GM18520 (cell line): ENCODE measurements at regions not wholly inside any gene's neighbourhood (a gene's known extent, or its start where the extent isn't known, plus 50 kb on each side); places are given as distances from the start of the nearest gene placed in this dataset.
"Not testable (repeated sequence)": the region's sequence is repeated elsewhere in the genome, so short reads cannot be mapped to it uniquely, and the experiment has no call there.

ENCODE experiments used
- ATAC-seq: cut with Tn5 transposase; IDR thresholded peaks from one replicate; pipeline ENCODE4 v1.9.1; 2021; ENCODE audit not compliant: unreplicated experiment

- no peak for ATAC-seq
These were observed 596.7 kb downstream of the JRKL start for GRCh38 chr11:96986516-96986915.

GRCh38 chr11:96990914-96991313 lies 601.1 kb downstream of the JRKL start:
- ATAC-seq: no peak

- no peak for ATAC-seq
These were observed 610.7 kb downstream of the JRKL start for GRCh38 chr11:97000481-97000880.

GRCh38 chr11:97007283-97007682 lies 617.5 kb downstream of the JRKL start:
- no peak for ATAC-seq

- ATAC-seq: no peak
These were observed 619.8 kb downstream of the JRKL start for GRCh38 chr11:97009613-97010012.

- ATAC-seq: not testable (repeated sequence)
These were observed 621.2 kb downstream of the JRKL start for GRCh38 chr11:97010997-97011396.

GRCh38 chr11:97015327-97015726 lies 625.5 kb downstream of the JRKL start:
- ATAC-seq: no peak

- no peak for ATAC-seq
These were observed 629.5 kb downstream of the JRKL start for GRCh38 chr11:97019305-97019704.

- ATAC-seq: no peak
These were observed 629.9 kb downstream of the JRKL start for GRCh38 chr11:97019754-97020153.

- ATAC-seq: no peak
These were observed 633.1 kb downstream of the JRKL start for GRCh38 chr11:97022955-97023354.

- no peak for ATAC-seq
These were observed 639.1 kb downstream of the JRKL start for GRCh38 chr11:97028836-97029406.

- ATAC-seq: no peak
These were observed 643.4 kb downstream of the JRKL start for GRCh38 chr11:97033178-97033577.

GRCh38 chr11:97048481-97048880 lies 658.7 kb downstream of the JRKL start:
- no peak for ATAC-seq

GRCh38 chr11:97060184-97060583 lies 670.4 kb downstream of the JRKL start:
- ATAC-seq: no peak

GRCh38 chr11:97069160-97069559 lies 679.3 kb downstream of the JRKL start:
- no peak for ATAC-seq

- no peak for ATAC-seq
These were observed 682.6 kb downstream of the JRKL start for GRCh38 chr11:97072420-97072819.

GRCh38 chr11:97076666-97077065 lies 686.9 kb downstream of the JRKL start:
- ATAC-seq: not testable (repeated sequence)

- ATAC-seq: no peak
These were observed 688.6 kb downstream of the JRKL start for GRCh38 chr11:97078443-97078842.

GRCh38 chr11:97079244-97079643 lies 689.4 kb downstream of the JRKL start:
- no peak for ATAC-seq

- no peak for ATAC-seq
These were observed 697.6 kb downstream of the JRKL start for GRCh38 chr11:97087419-97087818.

GRCh38 chr11:97092823-97093222 lies 703.0 kb downstream of the JRKL start:
- no peak for ATAC-seq

GRCh38 chr11:97102180-97102579 lies 712.4 kb downstream of the JRKL start:
- not testable (repeated sequence) for ATAC-seq

- no peak for ATAC-seq
These were observed 717.8 kb downstream of the JRKL start for GRCh38 chr11:97107604-97108003.
